ENCODE measurements at regions not wholly inside any gene's neighbourhood (a gene's known extent, or its start where the extent isn't known, plus 50 kb on each side); places are given as distances from the start of the nearest gene placed in this dataset.

- TF ChIP-seq USF1 (CRISPR knock-in tag; IDR thresholded peaks at IDR 0.05) (no peak), CTCF (IDR thresholded peaks at IDR 0.05) (no peak), CREB1 (CRISPR knock-in tag; IDR thresholded peaks at IDR 0.05) (no peak), SMAD3 (CRISPR knock-in tag; IDR thresholded peaks at IDR 0.05; ENCODE audit: borderline replicate concordance) (no peak), MYBL2 (CRISPR knock-in tag; IDR thresholded peaks at IDR 0.05) (no peak), ARID4B (CRISPR knock-in tag; IDR thresholded peaks at IDR 0.05; ENCODE audit: borderline replicate concordance) (no peak), TEAD4 (CRISPR knock-in tag; IDR thresholded peaks at IDR 0.05) (no peak), FOXJ3 (CRISPR knock-in tag; IDR thresholded peaks at IDR 0.05; ENCODE audit: borderline replicate concordance) (no peak), GABPB1 (CRISPR knock-in tag; IDR thresholded peaks at IDR 0.05) (peak; percentile 69), NR2C2 (CRISPR knock-in tag; IDR thresholded peaks at IDR 0.05) (no peak), IRF1 (CRISPR knock-in tag; IDR thresholded peaks at IDR 0.05) (no peak), E2F1 (CRISPR knock-in tag; IDR thresholded peaks at IDR 0.05) (no peak), ZNF263 (CRISPR knock-in tag; IDR thresholded peaks at IDR 0.05; ENCODE audit: low read depth) (no peak), ZBTB43 (CRISPR knock-in tag; IDR thresholded peaks at IDR 0.05) (no peak)
Observed at GRCh38 chr7:130960208-130960988, 226.4 kb upstream of the KLF14 start.

Measured in WTC11 (cell line).